Sciatic nerve (tissue), 2 donors: ENCODE measurements at regions not wholly inside any gene's neighbourhood (a gene's known extent, or its start where the extent isn't known, plus 50 kb on each side); places are given as distances from the start of the nearest gene placed in this dataset.
"Not testable (repeated sequence)": the region's sequence is repeated elsewhere in the genome, so short reads cannot be mapped to it uniquely, and the experiment has no call there.

ENCODE experiments used
- ATAC-seq: fragments of 200-7000 bp; cut with Tn5 transposase; one replicate; pipeline ENCODE4 v1.9.1; 2020; ENCODE audit warnings: mild to moderate bottlenecking, moderate library complexity
- DNase-seq: peaks from one replicate; pipeline ENCODE4 v3.0.0-alpha.2; 2020; ENCODE audit warnings: low spot score
- intact Hi-C: fragments of 100-400 bp; cut with DNase I; formaldehyde crosslinking; loops from one replicate; pipeline ENCODE4 v1.14.2; 2022
- donor health status: DM: no; HTN: no; CAD: no.
- donor health status: DM: no; HTN: no; CAD: no.

GRCh38 chr5:106979178-106979577 is 691.6 kb downstream of the EFNA5 start:
- intact Hi-C loops, DNase-seq, ATAC-seq: not testable (repeated sequence)

GRCh38 chr5:106978582-106979165 is 692.1 kb downstream of the EFNA5 start:
- intact Hi-C loops = not testable (repeated sequence)

GRCh38 chr5:106976363-106976762 is 694.4 kb downstream of the EFNA5 start:
- intact Hi-C loops = no loop called here
- DNase-seq (no peak), ATAC-seq (no peak)

More at GRCh38 chr5:106978582-106979165, 692.1 kb downstream of the EFNA5 start:
- ATAC-seq, DNase-seq: not testable (repeated sequence)

- intact Hi-C loops = no loop called here
- no peak for DNase-seq
- ATAC-seq = no peak
Observed at GRCh38 chr5:106974272-106974671, 696.5 kb downstream of the EFNA5 start.

GRCh38 chr5:106966686-106967315 is 703.9 kb downstream of the EFNA5 start:
- intact Hi-C loops = no loop called here
- no peak for DNase-seq
- no peak for ATAC-seq

GRCh38 chr5:106964132-106964531 is 706.6 kb downstream of the EFNA5 start:
- no peak for ATAC-seq
- intact Hi-C loops = no loop called here
- no peak for DNase-seq

- DNase-seq (no peak), ATAC-seq (no peak)
- intact Hi-C loops = no loop called here
Observed at GRCh38 chr5:106963630-106964029, 707.1 kb downstream of the EFNA5 start.

- no peak for ATAC-seq
- no peak for DNase-seq
- intact Hi-C loops = no loop called here
Observed at GRCh38 chr5:106962464-106963230, 708.1 kb downstream of the EFNA5 start.

GRCh38 chr5:106959387-106959786 is 711.4 kb downstream of the EFNA5 start:
- intact Hi-C loops = no loop called here
- DNase-seq (no peak), ATAC-seq (no peak)

GRCh38 chr5:106957336-106957735 is 713.4 kb downstream of the EFNA5 start:
- no peak for DNase-seq
- intact Hi-C loops = no loop called here
- ATAC-seq = no peak

- DNase-seq (no peak), ATAC-seq (no peak)
- intact Hi-C loops = no loop called here
Observed at GRCh38 chr5:106956886-106957285, 713.9 kb downstream of the EFNA5 start.

GRCh38 chr5:106956187-106956586 is 714.5 kb downstream of the EFNA5 start:
- intact Hi-C loops = no loop called here
- DNase-seq (no peak), ATAC-seq (no peak)

GRCh38 chr5:106940986-106941385 is 729.8 kb downstream of the EFNA5 start:
- DNase-seq (no peak), ATAC-seq (no peak)
- intact Hi-C loops = no loop called here

- ATAC-seq = no peak
- intact Hi-C loops = no loop called here
- no peak for DNase-seq
Observed at GRCh38 chr5:106940301-106940846, 730.4 kb downstream of the EFNA5 start.

- intact Hi-C loops = no loop called here
- no peak for ATAC-seq
- no peak for DNase-seq
Observed at GRCh38 chr5:106923409-106923808, 747.3 kb downstream of the EFNA5 start.

GRCh38 chr5:106921567-106921966 is 749.2 kb downstream of the EFNA5 start:
- DNase-seq (no peak), ATAC-seq (no peak)
- intact Hi-C loops = no loop called here

- DNase-seq = no peak
- intact Hi-C loops = no loop called here
- no peak for ATAC-seq
Observed at GRCh38 chr5:106910486-106910885, 760.3 kb downstream of the EFNA5 start.

- DNase-seq (no peak), ATAC-seq (no peak)
- intact Hi-C loops = no loop called here
Observed at GRCh38 chr5:106909716-106910115, 761.0 kb downstream of the EFNA5 start.

- no peak for ATAC-seq
- intact Hi-C loops = no loop called here
- no peak for DNase-seq
Observed at GRCh38 chr5:106907979-106908378, 762.8 kb downstream of the EFNA5 start.

- ATAC-seq (no peak), DNase-seq (no peak)
- intact Hi-C loops = no loop called here
Observed at GRCh38 chr5:106906199-106906598, 764.5 kb downstream of the EFNA5 start.
